ENCODE measurements at regions not wholly inside any gene's neighbourhood (a gene's known extent, or its start where the extent isn't known, plus 50 kb on each side); places are given as distances from the start of the nearest gene placed in this dataset.

DNA sequence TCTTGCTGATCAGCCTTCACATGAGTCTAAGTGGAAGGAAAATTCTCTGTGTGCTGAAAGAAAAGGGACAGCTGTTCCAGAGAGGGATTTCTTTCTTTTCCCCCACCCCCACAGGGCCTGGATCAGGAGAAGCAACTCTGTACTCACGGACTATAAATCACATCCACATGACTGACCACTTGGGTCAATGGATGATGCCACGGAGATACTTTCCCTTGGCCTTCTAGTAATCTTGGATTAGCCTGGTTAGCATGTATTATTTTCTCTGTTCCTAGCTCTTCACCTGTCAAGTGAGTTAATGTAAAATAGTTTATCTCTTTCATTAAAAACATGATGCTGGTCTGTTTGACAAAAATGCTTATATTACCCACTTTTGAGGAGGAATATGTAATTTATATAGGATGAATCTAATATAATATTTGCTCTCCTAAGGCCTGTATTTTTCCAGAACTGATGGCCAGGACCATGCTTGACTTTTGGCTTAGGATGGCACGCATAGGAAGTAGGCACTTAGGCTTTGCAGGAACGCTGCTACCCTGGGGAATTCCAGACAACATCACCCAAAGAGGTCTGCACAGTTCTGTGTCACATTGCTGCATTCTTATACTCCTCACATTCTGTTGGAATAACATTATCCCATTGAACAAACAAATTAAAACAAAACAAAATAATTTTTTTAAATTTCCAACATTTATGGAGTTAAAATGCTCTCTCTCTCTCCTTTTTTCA lies 892.1 kb downstream of the TLE1 start (continued):
- TF ChIP-seq, protein P1, sequence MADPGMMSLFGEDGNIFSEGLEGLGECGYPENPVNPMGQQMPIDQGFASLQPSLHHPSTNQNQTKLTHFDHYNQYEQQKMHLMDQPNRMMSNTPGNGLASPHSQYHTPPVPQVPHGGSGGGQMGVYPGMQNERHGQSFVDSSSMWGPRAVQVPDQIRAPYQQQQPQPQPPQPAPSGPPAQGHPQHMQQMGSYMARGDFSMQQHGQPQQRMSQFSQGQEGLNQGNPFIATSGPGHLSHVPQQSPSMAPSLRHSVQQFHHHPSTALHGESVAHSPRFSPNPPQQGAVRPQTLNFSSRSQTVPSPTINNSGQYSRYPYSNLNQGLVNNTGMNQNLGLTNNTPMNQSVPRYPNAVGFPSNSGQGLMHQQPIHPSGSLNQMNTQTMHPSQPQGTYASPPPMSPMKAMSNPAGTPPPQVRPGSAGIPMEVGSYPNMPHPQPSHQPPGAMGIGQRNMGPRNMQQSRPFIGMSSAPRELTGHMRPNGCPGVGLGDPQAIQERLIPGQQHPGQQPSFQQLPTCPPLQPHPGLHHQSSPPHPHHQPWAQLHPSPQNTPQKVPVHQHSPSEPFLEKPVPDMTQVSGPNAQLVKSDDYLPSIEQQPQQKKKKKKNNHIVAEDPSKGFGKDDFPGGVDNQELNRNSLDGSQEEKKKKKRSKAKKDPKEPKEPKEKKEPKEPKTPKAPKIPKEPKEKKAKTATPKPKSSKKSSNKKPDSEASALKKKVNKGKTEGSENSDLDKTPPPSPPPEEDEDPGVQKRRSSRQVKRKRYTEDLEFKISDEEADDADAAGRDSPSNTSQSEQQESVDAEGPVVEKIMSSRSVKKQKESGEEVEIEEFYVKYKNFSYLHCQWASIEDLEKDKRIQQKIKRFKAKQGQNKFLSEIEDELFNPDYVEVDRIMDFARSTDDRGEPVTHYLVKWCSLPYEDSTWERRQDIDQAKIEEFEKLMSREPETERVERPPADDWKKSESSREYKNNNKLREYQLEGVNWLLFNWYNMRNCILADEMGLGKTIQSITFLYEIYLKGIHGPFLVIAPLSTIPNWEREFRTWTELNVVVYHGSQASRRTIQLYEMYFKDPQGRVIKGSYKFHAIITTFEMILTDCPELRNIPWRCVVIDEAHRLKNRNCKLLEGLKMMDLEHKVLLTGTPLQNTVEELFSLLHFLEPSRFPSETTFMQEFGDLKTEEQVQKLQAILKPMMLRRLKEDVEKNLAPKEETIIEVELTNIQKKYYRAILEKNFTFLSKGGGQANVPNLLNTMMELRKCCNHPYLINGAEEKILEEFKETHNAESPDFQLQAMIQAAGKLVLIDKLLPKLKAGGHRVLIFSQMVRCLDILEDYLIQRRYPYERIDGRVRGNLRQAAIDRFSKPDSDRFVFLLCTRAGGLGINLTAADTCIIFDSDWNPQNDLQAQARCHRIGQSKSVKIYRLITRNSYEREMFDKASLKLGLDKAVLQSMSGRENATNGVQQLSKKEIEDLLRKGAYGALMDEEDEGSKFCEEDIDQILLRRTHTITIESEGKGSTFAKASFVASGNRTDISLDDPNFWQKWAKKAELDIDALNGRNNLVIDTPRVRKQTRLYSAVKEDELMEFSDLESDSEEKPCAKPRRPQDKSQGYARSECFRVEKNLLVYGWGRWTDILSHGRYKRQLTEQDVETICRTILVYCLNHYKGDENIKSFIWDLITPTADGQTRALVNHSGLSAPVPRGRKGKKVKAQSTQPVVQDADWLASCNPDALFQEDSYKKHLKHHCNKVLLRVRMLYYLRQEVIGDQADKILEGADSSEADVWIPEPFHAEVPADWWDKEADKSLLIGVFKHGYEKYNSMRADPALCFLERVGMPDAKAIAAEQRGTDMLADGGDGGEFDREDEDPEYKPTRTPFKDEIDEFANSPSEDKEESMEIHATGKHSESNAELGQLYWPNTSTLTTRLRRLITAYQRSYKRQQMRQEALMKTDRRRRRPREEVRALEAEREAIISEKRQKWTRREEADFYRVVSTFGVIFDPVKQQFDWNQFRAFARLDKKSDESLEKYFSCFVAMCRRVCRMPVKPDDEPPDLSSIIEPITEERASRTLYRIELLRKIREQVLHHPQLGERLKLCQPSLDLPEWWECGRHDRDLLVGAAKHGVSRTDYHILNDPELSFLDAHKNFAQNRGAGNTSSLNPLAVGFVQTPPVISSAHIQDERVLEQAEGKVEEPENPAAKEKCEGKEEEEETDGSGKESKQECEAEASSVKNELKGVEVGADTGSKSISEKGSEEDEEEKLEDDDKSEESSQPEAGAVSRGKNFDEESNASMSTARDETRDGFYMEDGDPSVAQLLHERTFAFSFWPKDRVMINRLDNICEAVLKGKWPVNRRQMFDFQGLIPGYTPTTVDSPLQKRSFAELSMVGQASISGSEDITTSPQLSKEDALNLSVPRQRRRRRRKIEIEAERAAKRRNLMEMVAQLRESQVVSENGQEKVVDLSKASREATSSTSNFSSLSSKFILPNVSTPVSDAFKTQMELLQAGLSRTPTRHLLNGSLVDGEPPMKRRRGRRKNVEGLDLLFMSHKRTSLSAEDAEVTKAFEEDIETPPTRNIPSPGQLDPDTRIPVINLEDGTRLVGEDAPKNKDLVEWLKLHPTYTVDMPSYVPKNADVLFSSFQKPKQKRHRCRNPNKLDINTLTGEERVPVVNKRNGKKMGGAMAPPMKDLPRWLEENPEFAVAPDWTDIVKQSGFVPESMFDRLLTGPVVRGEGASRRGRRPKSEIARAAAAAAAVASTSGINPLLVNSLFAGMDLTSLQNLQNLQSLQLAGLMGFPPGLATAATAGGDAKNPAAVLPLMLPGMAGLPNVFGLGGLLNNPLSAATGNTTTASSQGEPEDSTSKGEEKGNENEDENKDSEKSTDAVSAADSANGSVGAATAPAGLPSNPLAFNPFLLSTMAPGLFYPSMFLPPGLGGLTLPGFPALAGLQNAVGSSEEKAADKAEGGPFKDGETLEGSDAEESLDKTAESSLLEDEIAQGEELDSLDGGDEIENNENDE (IDR thresholded peaks at IDR 0.05; ENCODE audit: low read depth, low read length) = no peak
- TF ChIP-seq CBX5 (IDR thresholded peaks at IDR 0.05; ENCODE audit: borderline replicate concordance, low read depth) (no peak), SMARCC2 (IDR thresholded peaks at IDR 0.05; ENCODE audit: low read depth) (no peak), ATF1 (CRISPR knock-in tag; IDR thresholded peaks at IDR 0.05) (no peak), ATF1 (tag; IDR thresholded peaks at IDR 0.05) (no peak)
